ENCODE measurements at regions not wholly inside any gene's neighbourhood (a gene's known extent, or its start where the extent isn't known, plus 50 kb on each side); places are given as distances from the start of the nearest gene placed in this dataset.

- H3K4me1 ChIP-seq (ENCODE audit: low read length), result 0 out of 2 replicates have a peak, but pooled peaks cover 5% of the 10 kb centered on the region
- H3K4me3 ChIP-seq (ENCODE audit: low read length), result no peak overlapping the region
- no peaks in the 10 kb centered on the region for H3K27me3 ChIP-seq (replicated peaks; ENCODE audit: insufficient read depth, low read length)
- H3K79me2 ChIP-seq (ENCODE audit: low read length), result no peaks in the 10 kb centered on the region
- H4K20me1 ChIP-seq (ENCODE audit: insufficient read depth, low read length), result no peaks in the 10 kb centered on the region
- TF ChIP-seq CTCF (IDR thresholded peaks at IDR 0.05; ENCODE audit: low read length) (peak; percentile 64), EZH2phosphoT487 (IDR thresholded peaks at IDR 0.05; ENCODE audit: low read length) (no peak)
- H3K27ac ChIP-seq (ENCODE audit: low read length), result no peak overlapping the region
- no peaks in the 10 kb centered on the region for H3K9me3 ChIP-seq (replicated peaks; ENCODE audit: insufficient read depth, low read length)
- H3K9ac ChIP-seq (ENCODE audit: low read length), result no peak overlapping the region
- no peaks in the 10 kb centered on the region for H3K9me2 ChIP-seq (replicated peaks; ENCODE audit: insufficient read depth, low read length)
- H3K36me3 ChIP-seq (replicated peaks; ENCODE audit: insufficient read depth, low read length), result no peaks in the 10 kb centered on the region
- no peak overlapping the region for H3K4me2 ChIP-seq (ENCODE audit: low read depth, low read length)
- H3F3A ChIP-seq (ENCODE audit: insufficient read depth, low read length), result no peaks in the 10 kb centered on the region
- no peak overlapping the region for H2AFZ ChIP-seq (ENCODE audit: low read length)
- peak; percentile 24 for DNase-seq
Observed at GRCh38 chr11:104254347-104254746, 90.4 kb upstream of the PDGFD start.

- no peaks in the 10 kb centered on the region for H3K36me3 ChIP-seq (replicated peaks; ENCODE audit: insufficient read depth, low read length)
- no peaks in the 10 kb centered on the region for H3K27me3 ChIP-seq (replicated peaks; ENCODE audit: insufficient read depth, low read length)
- H3K4me3 ChIP-seq (ENCODE audit: low read length), result no peak overlapping the region
- no peak for DNase-seq
- H3K27ac ChIP-seq (ENCODE audit: low read length), result no peak overlapping the region
- no peak overlapping the region for H3K9ac ChIP-seq (ENCODE audit: low read length)
- H3K9me3 ChIP-seq (replicated peaks; ENCODE audit: insufficient read depth, low read length), result no peaks in the 10 kb centered on the region
- no peak overlapping the region for H3K4me2 ChIP-seq (ENCODE audit: low read depth, low read length)
- H3K4me1 ChIP-seq (ENCODE audit: low read length), result no peaks in the 10 kb centered on the region
- H3K79me2 ChIP-seq (ENCODE audit: low read length), result no peaks in the 10 kb centered on the region
- TF ChIP-seq EZH2phosphoT487 (IDR thresholded peaks at IDR 0.05; ENCODE audit: low read length), result no peak
- no peak for TF ChIP-seq EZH2 (optimal IDR thresholded peaks at IDR 0.05; ENCODE audit: low read depth, low read length)
- no peak for TF ChIP-seq CTCF (IDR thresholded peaks at IDR 0.05; ENCODE audit: low read length)
- H2AFZ ChIP-seq (ENCODE audit: low read length), result no peak overlapping the region
- no peaks in the 10 kb centered on the region for H3F3A ChIP-seq (ENCODE audit: insufficient read depth, low read length)
- H4K20me1 ChIP-seq (ENCODE audit: insufficient read depth, low read length), result no peaks in the 10 kb centered on the region
- no peaks in the 10 kb centered on the region for H3K9me2 ChIP-seq (replicated peaks; ENCODE audit: insufficient read depth, low read length)
Observed at GRCh38 chr11:104246590-104246989, 82.6 kb upstream of the PDGFD start.

- H3K79me2 ChIP-seq (ENCODE audit: low read length), result no peaks in the 10 kb centered on the region
Observed at GRCh38 chr11:104238916-104239315, 75.0 kb upstream of the PDGFD start.

More at GRCh38 chr11:104238916-104239315, 75.0 kb upstream of the PDGFD start:
- Histone ChIP-seq H3K4me1 (ENCODE audit: low read length) (no peaks in the 10 kb centered on the region), H3K27me3 (replicated peaks; ENCODE audit: insufficient read depth, low read length) (no peaks in the 10 kb centered on the region), H3K4me2 (ENCODE audit: low read depth, low read length) (no peak overlapping the region), H4K20me1 (ENCODE audit: insufficient read depth, low read length) (no peaks in the 10 kb centered on the region), H3F3A (ENCODE audit: insufficient read depth, low read length) (no peaks in the 10 kb centered on the region), H3K27ac (ENCODE audit: low read length) (no peak overlapping the region), H3K9me3 (replicated peaks; ENCODE audit: insufficient read depth, low read length) (no peaks in the 10 kb centered on the region), H3K9ac (ENCODE audit: low read length) (no peak overlapping the region), H3K9me2 (replicated peaks; ENCODE audit: insufficient read depth, low read length) (no peaks in the 10 kb centered on the region), H3K36me3 (replicated peaks; ENCODE audit: insufficient read depth, low read length) (no peaks in the 10 kb centered on the region), H3K4me3 (ENCODE audit: low read length) (no peak overlapping the region), H2AFZ (ENCODE audit: low read length) (no peak overlapping the region)
- no peak for DNase-seq
- TF ChIP-seq EZH2 (optimal IDR thresholded peaks at IDR 0.05; ENCODE audit: low read depth, low read length) (no peak), CTCF (IDR thresholded peaks at IDR 0.05; ENCODE audit: low read length) (no peak), EZH2phosphoT487 (IDR thresholded peaks at IDR 0.05; ENCODE audit: low read length) (no peak)
